Effector memory CD4-positive, alpha-beta T cell (primary cell): ENCODE measurements at regions not wholly inside any gene's neighbourhood (a gene's known extent, or its start where the extent isn't known, plus 50 kb on each side); places are given as distances from the start of the nearest gene placed in this dataset.

Source experiments
- DNase-seq, 3 donors: peaks; one replicate each; pipeline ENCODE4 v3.0.0-alpha.2; 2020
- H3K27ac ChIP-seq: 2 replicates; pipeline ENCODE4 v1.7.0; 2013; ENCODE audit warnings: mild to moderate bottlenecking, low read length, moderate library complexity; ENCODE audit not compliant: insufficient read depth, poor library complexity, severe bottlenecking
- H3K27me3 ChIP-seq: replicated peaks from 2 replicates; pipeline ENCODE4 v1.7.0; 2013; ENCODE audit warnings: mild to moderate bottlenecking, low read length; ENCODE audit not compliant: insufficient read depth, control insufficient read depth, poor library complexity, severe bottlenecking
- H3K36me3 ChIP-seq: 2 replicates; pipeline ENCODE4 v1.7.0; 2013; ENCODE audit warnings: mild to moderate bottlenecking, low read length, moderate library complexity; ENCODE audit not compliant: control insufficient read depth, insufficient read depth
- H3K4me1 ChIP-seq: 2 replicates; pipeline ENCODE4 v1.7.0; 2013; ENCODE audit warnings: low read length, mild to moderate bottlenecking; ENCODE audit not compliant: control insufficient read depth, insufficient read depth, poor library complexity, severe bottlenecking
- H3K4me3 ChIP-seq: 2 replicates; pipeline ENCODE4 v1.7.0; 2013; ENCODE audit warnings: low read length, low read depth, mild to moderate bottlenecking; ENCODE audit not compliant: insufficient read depth, poor library complexity, severe bottlenecking
- H3K9me3 ChIP-seq: 2 replicates; pipeline ENCODE4 v1.7.0; 2013; ENCODE audit warnings: mild to moderate bottlenecking, low read length, moderate library complexity; ENCODE audit not compliant: control insufficient read depth

- Histone ChIP-seq H3K9me3 (no peaks in the 10 kb centered on the region), H3K4me1 (peaks cover 16% of the 10 kb centered on the region), H3K36me3 (no peaks in the 10 kb centered on the region), H3K4me3 (no peak overlapping the region), H3K27ac (no peak overlapping the region), H3K27me3 (no peaks in the 10 kb centered on the region)
- no peak for DNase-seq
Measured at GRCh38 chr13:40375489-40376171, 290.8 kb downstream of the FOXO1 start.

DNA sequence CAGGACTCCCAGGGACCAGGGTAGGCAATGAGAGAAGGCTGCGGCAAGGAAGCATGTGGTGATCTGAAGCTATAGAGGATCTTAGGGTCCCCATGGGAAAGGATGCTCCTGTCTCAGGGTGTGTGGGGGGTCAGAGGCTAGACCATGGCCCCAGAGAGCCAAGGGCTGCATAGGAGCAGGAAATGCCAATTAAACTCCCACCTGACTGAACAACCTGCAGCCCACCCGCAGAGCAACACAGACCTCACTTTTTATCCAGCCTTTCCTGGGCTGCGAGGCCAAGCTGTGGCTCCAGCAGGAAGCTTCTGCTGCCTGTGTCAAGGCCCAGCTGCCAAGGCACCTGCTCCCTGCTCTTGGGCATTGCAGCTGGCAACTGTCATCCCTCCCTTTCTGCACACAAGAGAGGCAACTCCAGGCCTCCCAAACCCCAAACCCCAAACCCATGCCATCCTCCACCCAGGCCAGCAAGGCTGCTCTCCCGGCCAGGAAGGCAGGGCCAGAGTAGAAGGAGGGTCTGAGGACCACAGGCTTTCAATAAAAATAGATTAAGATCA, 290.1 kb downstream of the FOXO1 start:
- H3K9me3 ChIP-seq = no peaks in the 10 kb centered on the region
- H3K36me3 ChIP-seq = no peaks in the 10 kb centered on the region
- H3K4me1 ChIP-seq = peaks cover 10% of the 10 kb centered on the region
- H3K4me3 ChIP-seq = no peak overlapping the region
- H3K27ac ChIP-seq = no peak overlapping the region
- no peak for DNase-seq
- no peaks in the 10 kb centered on the region for H3K27me3 ChIP-seq

- DNase-seq = no peak
- Histone ChIP-seq H3K4me1 (peaks cover 10% of the 10 kb centered on the region), H3K27ac (no peak overlapping the region)
Measured at GRCh38 chr13:40376867-40377535, 289.4 kb downstream of the FOXO1 start.

GRCh38 chr13:40377783-40378182, 288.7 kb downstream of the FOXO1 start:
- Histone ChIP-seq H3K4me3 (no peak overlapping the region), H3K36me3 (no peaks in the 10 kb centered on the region), H3K4me1 (peaks cover 10% of the 10 kb centered on the region), H3K9me3 (no peaks in the 10 kb centered on the region), H3K27ac (no peak overlapping the region), H3K27me3 (no peaks in the 10 kb centered on the region)
- no peak for DNase-seq

More at GRCh38 chr13:40376867-40377535, 289.4 kb downstream of the FOXO1 start:
- Histone ChIP-seq H3K4me3 (no peak overlapping the region), H3K27me3 (no peaks in the 10 kb centered on the region), H3K9me3 (no peaks in the 10 kb centered on the region), H3K36me3 (no peaks in the 10 kb centered on the region)

DNA sequence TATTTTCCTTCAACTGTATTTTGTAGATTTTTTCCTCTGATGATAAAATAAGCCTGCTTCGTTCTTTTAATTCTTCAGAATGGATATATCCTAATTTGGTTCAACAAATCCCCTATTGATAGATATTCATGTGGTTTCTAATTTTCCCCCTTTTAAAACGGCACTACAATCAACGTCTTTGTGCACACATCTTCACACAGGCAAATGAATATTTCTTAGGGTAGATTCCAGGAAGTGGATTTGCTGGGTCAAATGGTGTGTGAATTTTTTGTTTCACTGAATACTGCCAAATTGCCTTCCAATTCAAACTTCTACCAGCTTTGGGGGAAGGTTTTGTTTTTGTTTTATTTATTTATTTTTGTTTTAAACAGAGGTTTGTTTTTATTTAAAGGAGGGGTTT, 287.2 kb downstream of the FOXO1 start:
- H3K27ac ChIP-seq = no peak overlapping the region

DNA sequence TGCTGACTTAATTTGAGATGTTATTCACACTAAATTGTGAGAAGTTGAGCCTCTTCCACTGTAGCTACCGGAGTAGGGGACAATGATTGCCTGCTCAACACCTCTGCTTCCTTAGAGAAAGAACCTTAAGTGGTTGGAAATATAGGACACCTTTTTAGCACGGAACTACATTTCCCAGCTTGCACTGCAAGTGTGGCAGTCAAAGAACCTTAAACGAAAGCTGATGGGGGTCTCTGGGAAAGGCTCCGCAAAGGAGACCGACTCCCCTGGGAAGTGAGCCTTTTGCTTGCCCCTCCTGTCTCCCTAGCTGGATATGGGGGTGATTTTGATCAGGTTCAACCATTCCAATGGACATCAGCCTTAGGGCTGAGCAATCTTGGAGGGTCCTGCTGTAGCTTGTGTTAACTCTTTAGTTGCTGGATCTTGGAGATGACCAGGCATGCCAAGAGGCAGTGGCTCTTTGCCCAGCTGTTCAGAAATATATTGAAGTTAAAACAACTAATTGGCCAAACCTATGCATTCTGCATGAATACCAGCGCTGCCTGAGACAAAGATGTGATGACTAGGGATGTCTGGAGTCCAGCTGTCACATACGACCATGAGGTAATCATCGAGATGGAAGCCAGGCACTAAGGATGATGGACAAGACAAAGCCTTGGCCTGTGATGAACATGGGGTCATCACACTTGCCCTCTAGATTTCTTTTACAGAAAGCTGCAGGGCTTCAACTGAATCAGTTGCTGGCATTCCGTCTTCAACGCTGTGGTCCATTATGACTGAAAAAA, 286.5 kb downstream of the FOXO1 start:
- H3K27ac ChIP-seq = no peak overlapping the region
- H3K27me3 ChIP-seq = no peaks in the 10 kb centered on the region
- no peaks in the 10 kb centered on the region for H3K4me1 ChIP-seq
- H3K36me3 ChIP-seq = no peaks in the 10 kb centered on the region
- H3K9me3 ChIP-seq = no peaks in the 10 kb centered on the region
- no peak overlapping the region for H3K4me3 ChIP-seq
- no peak for DNase-seq

More for the DNA sequence above, 287.2 kb downstream of the FOXO1 start:
- Histone ChIP-seq H3K36me3 (no peaks in the 10 kb centered on the region), H3K4me3 (no peak overlapping the region), H3K9me3 (no peaks in the 10 kb centered on the region), H3K27me3 (no peaks in the 10 kb centered on the region), H3K4me1 (peaks cover under 1% of the 10 kb centered on the region)
- no peak for DNase-seq

- no peaks in the 10 kb centered on the region for H3K36me3 ChIP-seq
- DNase-seq = no peak
- H3K9me3 ChIP-seq = no peaks in the 10 kb centered on the region
- no peaks in the 10 kb centered on the region for H3K27me3 ChIP-seq
- no peak overlapping the region for H3K27ac ChIP-seq
- H3K4me3 ChIP-seq = no peak overlapping the region
- H3K4me1 ChIP-seq = no peaks in the 10 kb centered on the region
Measured at GRCh38 chr13:40381935-40382764, 284.3 kb downstream of the FOXO1 start.

DNA sequence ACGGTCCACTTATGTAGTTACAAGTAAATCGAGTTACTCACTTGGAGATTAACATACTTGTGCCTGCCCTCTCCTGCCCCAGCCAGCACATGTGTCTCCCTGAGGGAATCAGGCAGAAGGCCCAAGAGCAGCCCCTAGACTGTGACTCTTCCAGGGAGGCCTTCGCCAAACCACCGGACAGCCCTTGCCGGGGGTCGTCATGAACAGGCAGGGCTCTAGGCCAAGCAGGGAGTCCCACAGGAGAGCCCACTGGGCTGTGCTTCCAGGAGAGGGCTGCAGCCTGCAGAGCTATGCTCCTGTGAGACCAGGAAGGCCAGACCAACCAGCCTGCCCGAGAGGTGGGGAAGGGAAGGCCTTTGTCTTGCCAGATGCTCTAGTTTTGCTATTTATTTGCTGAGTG, 283.3 kb downstream of the FOXO1 start:
- no peak overlapping the region for H3K4me3 ChIP-seq
- DNase-seq = no peak
- H3K27ac ChIP-seq = no peak overlapping the region

DNA sequence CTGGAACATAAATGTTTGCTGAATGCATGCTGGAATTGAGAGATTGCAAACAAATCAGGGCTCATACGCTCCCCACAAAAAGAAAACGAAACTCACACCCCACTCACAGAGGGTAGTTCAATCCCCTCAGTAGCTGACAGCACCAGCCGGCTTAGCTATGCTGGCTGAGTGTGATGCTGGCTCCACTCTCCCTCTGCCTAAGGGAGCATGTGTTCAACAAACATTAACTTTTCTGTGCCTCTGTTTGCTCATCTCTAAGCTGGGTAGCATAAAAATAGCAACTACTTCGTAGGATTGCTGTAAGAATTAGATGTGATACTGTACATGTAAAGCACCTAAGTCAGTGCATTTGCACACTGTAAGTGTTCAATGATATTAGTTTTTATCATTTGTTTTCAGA, 282.6 kb downstream of the FOXO1 start:
- DNase-seq = no peak
- no peak overlapping the region for H3K27ac ChIP-seq
- H3K27me3 ChIP-seq = no peaks in the 10 kb centered on the region
- H3K4me3 ChIP-seq = no peak overlapping the region
- no peaks in the 10 kb centered on the region for H3K36me3 ChIP-seq
- no peaks in the 10 kb centered on the region for H3K9me3 ChIP-seq
- peaks cover 6% of the 10 kb centered on the region for H3K4me1 ChIP-seq

More for the DNA sequence above, 283.3 kb downstream of the FOXO1 start:
- no peaks in the 10 kb centered on the region for H3K36me3 ChIP-seq
- no peaks in the 10 kb centered on the region for H3K4me1 ChIP-seq
- no peaks in the 10 kb centered on the region for H3K9me3 ChIP-seq
- H3K27me3 ChIP-seq = no peaks in the 10 kb centered on the region
